Activated CD8-positive, alpha-beta memory T cell treated with anti-CD3 and anti-CD28 coated beads for 36 hours (primary cell): ENCODE measurements at regions not wholly inside any gene's neighbourhood (a gene's known extent, or its start where the extent isn't known, plus 50 kb on each side); places are given as distances from the start of the nearest gene placed in this dataset.

Experiments
- CTCF ChIA-PET: fragments of 350-600 bp; sonication (Branson Sonifier 250); formaldehyde crosslinking; loops from one replicate; lab custom pipeline; 2021; ENCODE audit warnings: antibody characterized with exemption; lab: Charles Lee
- POLR2A ChIA-PET: fragments of 350-600 bp; sonication (Branson Sonifier 250); formaldehyde crosslinking; loops from one replicate; lab custom pipeline; 2021; ENCODE audit warnings: antibody characterized with exemption; lab: Charles Lee

DNA sequence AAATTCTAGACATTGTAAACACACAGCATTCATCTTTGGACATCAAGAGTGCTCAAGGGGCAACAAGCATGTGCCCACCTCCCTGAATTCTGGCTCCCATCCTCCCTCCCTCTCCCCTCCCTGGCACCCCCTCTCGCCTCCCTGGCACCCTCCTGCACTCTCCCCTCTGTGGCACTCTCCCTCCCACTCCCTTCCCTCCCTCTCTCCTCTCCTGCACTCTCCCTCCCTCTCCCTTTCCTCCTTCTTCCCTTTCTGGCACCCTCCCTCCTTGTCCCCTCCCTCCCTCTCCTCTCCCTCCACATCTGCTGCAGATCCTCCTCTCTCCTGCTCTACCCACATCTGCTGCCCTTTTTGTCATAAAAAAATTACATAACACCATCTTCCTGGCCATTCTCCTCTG, 113.0 kb upstream of the SLC22A23 start:
- CTCF ChIA-PET: no interaction called here
- POLR2A ChIA-PET: no interaction called here

- ChIA-PET CTCF (no interaction called here), POLR2A (no interaction called here)
Measured at GRCh38 chr6:3568396-3569082, 111.7 kb upstream of the SLC22A23 start.

DNA sequence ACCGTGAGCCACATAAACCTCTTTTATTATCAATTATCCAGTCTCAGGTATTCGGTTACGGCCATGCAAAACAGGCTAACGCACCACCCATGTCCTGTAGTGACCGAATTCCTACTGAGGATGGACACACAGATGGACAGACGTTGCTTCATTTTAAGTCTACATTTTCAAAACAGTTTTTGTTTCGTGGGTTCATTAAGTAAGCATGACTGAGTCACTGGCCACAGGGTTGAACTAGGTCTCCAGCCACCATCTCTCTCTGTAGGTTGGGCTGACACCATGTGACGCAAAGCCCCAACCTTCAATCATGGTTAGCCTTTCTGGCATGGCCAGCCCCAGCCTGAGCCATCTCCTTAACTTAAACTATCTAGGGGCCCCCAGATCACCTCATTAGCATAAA, 110.0 kb upstream of the SLC22A23 start:
- POLR2A ChIA-PET: no interaction called here
- CTCF ChIA-PET: no interaction called here

DNA sequence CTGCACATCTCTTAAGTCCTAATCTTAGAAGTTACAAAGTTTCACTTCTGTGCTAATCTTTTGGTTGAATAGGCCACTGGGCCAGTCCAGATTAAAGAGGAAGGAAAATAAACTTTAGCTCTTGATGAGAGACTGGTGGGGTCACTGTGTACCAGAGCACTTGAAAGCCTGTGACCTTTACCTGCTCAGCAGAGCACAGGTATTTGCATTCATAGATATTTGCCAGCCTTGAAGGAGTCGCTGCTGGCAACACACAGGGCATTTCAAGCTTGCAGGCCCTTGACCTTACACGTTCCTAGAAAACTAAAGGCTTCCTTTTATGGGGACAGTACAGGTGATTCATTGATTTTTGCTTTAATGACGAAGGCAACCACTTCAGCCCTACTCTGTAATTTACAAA, 108.4 kb upstream of the SLC22A23 start:
- CTCF ChIA-PET: interaction anchor here (0.6 to 0.7 kb wide), 2 partner anchors 138 to 177 kb away, joined by 3 read pairs; no protein-coding TSS in a partner anchor
- POLR2A ChIA-PET: no interaction called here

DNA sequence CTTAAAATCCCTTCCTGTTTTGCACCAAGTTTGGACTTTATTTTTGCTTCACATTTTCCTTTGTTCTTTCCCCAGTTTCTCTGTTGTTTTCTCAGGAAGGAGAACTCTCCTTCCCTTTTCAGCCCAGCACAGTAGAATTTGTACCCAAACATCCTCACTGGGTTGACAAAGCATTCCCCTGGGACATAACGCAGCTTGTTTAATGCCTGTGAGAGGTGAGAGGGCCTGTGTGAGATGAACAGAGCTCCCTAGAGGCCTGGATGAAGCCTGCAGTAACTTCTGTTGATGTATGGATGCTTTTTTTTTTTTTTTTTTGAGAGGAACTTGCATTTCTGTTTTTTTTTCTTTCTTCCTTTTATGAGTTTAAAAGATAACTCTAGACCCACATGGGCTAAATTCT, 104.9 kb upstream of the SLC22A23 start:
- ChIA-PET POLR2A (interaction anchor here (0.7 kb wide), 1 partner anchor 1104 kb away, joined by 9 read pairs; no protein-coding TSS in a partner anchor), CTCF (no interaction called here)

DNA sequence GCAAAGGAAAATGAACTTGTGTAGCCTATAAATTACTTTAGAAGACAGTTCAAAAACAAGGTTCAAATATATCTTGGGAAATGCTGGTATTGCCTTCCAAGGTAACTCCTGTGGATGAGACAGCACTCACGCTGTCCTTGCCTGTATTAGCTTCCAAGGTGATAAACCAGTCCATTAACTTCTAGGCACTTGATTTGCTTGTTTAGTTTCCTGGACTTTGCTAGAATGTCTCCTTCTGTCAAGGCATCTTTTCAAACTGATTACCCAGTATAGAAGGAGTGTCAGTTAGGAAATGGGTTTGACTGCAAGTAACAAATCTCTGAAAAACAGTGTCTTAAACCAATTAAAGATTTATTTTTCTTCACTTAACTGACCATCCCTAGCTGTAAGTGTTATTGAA, 103.4 kb upstream of the SLC22A23 start:
- ChIA-PET POLR2A (no interaction called here), CTCF (no interaction called here)

DNA sequence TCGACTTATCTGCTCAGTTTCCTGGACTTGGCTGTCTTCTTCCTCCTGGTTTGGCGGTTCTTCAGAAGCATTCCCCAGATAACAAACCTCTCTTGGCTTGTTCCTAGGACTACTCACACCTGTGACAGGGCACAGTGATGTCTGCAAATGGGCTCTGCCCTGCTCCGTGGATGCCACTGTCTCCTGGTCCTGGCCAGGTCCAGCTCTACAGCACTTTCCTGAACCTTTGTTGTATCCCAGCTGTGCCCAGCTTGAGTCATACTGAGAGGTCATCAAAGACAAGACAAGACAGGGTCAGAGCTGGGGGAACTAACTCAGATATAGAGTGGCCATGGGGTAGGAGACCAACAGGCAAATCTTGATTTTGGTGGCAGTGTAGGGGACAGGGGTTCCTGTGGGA, 102.7 kb upstream of the SLC22A23 start:
- CTCF ChIA-PET: no interaction called here
- POLR2A ChIA-PET: no interaction called here

DNA sequence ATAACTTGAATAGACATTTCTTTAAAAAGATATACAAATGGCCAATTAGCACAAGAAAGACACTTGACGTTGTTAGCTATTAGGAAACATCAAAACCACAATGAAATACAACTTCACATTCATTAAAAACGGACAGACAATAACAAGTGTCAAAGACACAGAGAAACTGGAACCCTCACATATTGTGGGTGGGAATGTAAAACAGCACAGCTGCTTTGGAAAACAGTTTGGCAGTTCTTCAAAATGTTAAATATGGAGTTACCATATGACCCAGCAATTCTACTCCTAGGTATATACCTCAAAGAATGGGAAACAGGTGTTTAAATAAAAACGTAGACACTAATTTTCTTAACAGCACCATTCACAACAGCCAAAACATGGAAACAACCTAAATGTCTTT, 100.5 kb upstream of the SLC22A23 start:
- ChIA-PET POLR2A (no interaction called here), CTCF (no interaction called here)

- POLR2A ChIA-PET: no interaction called here
- CTCF ChIA-PET: no interaction called here
Measured at GRCh38 chr6:3553254-3553653, 96.4 kb upstream of the SLC22A23 start.

GRCh38 chr6:3551716-3552511, 95.1 kb upstream of the SLC22A23 start:
- POLR2A ChIA-PET: no interaction called here
- CTCF ChIA-PET: no interaction called here

- POLR2A ChIA-PET: no interaction called here
- CTCF ChIA-PET: no interaction called here
Measured at GRCh38 chr6:3549314-3549940, 92.6 kb upstream of the SLC22A23 start.

DNA sequence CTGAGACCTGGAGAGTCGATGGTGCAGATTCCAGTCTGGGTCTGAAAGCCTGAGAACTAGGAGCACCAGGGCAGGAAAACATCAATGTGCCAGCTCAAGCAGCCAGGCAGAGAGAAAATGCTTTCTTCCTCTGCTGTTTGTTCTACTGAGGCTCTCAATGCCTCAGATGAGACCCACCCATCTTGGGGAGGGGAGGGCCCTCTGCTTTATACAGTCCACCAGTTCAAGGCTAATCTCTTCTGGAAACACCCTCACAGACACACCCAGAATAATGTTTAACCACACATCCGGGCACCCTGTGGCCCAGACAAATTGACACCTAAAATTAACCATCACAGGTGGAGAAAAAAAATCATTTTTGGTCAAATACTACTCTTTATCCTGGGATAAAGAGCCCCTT, 89.3 kb upstream of the SLC22A23 start:
- ChIA-PET CTCF (no interaction called here), POLR2A (no interaction called here)

GRCh38 chr6:3545156-3545555, 88.3 kb upstream of the SLC22A23 start:
- ChIA-PET CTCF (no interaction called here), POLR2A (no interaction called here)

DNA sequence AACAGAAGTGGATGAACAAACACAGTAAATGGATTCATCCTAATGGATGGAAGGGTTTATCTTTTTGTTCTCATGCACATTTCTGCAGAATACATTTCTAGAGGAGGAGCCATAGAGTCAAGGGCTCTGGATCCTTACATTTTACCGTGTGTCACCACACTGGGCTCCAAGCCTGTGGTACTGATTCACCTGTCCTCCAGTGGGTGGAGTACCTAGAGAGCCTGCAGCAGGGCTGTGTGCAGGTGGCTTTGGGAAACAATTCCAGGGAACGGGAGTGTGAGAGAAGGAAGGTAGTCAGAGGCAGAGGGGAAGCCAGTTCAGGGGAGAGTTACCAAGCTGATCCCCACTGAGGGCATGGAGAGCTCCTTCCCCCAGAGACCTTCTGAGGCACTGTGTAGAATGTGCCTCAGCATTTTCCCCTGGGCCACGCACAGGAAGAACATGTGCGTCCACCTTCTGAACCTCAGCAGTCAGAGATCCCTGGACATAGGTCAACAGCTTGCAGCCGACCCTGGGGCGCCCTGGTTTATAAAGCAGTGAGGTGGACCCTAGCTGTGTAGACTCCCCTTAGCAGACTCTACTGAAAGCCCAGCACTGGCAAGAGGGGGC, 85.3 kb upstream of the SLC22A23 start:
- CTCF ChIA-PET: no interaction called here
- POLR2A ChIA-PET: no interaction called here

- ChIA-PET CTCF (no interaction called here), POLR2A (no interaction called here)
Measured at GRCh38 chr6:3541006-3541585, 84.2 kb upstream of the SLC22A23 start.

- CTCF ChIA-PET: no interaction called here
Measured at GRCh38 chr6:3540253-3540820, 83.5 kb upstream of the SLC22A23 start.

DNA sequence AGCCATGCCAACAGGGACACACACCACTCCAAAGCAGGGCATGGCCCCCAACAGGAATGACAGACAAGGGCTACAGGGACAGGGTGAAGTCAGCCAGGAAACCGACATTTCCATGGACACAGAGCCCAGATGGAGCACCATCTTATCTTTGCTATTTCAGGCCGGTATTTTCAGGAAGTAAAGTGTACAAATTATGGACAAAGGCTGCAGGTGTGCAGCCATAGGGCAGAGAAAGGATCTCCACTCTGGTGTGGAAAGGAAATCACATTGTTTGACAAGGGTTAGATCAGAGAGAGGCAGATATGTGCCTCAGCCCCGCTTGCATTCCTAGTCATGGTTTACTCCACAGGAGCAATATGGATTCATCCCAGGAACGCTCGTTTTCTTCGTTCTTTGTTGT, 81.7 kb upstream of the SLC22A23 start:
- CTCF ChIA-PET: no interaction called here
- POLR2A ChIA-PET: no interaction called here

More at GRCh38 chr6:3540253-3540820, 83.5 kb upstream of the SLC22A23 start:
- POLR2A ChIA-PET: no interaction called here

- ChIA-PET POLR2A (no interaction called here), CTCF (no interaction called here)
Measured at GRCh38 chr6:3536901-3537300, 80.1 kb upstream of the SLC22A23 start.

DNA sequence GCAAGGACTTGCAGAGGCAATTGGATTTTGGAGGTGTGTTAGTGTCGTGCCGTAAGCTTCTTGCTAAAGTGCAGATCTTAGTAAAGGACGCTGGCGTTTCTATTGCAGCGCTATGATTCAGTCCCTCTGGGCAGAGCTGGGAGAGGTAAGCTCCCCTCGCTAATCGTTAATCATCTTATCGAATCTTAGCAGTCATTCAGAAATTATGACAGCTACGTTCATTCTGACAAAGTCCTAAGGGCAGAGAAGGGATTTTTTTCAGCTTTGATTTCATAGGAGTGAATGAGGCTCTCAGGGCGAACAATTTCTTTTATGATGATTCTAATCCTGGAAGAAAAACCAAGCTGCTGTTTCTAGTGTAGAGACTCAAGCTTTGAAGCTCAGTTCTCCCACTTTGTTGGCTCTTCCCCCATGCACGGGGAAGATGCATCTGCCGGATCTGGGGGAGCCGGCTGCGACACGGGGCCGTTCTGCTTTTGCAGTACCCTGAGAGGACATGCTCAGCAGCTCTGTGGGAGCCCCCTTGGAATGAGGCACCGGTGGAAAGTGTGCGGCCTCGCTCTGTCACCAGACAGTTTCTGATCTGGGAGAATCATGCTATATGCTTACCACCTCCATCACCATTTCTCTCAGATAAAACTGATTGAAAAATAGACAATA, 79.1 kb upstream of the SLC22A23 start:
- POLR2A ChIA-PET: no interaction called here
- CTCF ChIA-PET: no interaction called here
